ENCODE measurements at regions not wholly inside any gene's neighbourhood (a gene's known extent, or its start where the extent isn't known, plus 50 kb on each side); places are given as distances from the start of the nearest gene placed in this dataset.

DNA sequence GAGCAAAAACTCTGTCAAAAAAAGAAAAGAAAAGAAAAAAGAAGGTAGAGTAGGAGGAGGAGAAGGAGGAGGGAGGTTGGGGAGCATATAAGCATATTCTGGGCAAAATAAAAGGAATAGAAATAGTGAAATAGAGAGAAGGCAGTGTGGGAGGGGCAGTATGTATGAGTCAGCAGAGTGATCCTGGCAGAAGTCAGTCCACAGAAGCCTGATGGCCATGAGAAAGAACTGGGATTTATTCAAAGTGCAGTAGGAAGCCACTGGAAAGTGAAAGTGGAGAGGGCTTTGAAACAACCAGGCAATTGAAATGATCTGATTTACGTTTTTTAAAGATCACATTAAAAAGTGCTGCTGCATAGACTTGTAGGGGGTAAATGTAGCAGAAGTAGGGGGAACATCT lies 368.6 kb upstream of the USP15 start:
- DNase-seq (ENCODE audit: low read depth in 3 of 3) = no peak

DNA sequence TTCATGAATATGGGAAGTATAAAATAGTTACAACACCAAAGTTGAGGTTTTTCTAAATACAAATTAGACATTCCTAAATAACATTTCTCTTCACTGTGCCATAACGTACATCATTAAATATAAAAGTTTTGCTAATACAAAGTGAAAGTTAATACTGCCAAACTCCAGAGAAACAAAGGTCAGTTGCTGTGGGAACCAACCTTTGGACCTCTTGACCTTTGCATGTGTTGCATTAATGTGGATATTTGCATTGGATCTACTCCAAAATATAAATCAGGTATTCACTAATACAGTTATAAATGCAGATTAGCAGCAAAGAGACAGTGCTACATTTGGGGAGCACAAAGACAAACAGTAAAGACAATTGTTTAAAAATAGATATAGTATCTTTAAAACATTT lies 366.0 kb upstream of the USP15 start:
- no peak for DNase-seq (ENCODE audit: low read depth in 3 of 3)

DNA sequence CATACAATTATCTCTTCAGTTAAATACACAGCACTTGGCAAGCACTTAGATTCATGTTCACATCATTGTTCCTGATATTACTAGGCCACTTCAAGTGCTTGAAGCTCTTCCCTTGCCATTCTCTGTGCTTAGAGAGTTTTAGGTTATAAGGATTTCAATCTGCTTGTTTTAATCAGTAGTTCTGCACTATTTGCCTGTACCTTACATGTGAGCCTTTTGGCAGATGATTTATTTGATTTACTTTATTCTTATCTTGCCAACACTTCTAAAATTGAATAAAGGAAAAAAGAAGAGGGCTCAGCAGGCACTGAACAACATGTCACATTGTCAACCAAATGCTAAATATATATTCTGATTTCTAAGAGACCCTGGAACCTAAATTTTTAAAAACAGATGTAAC lies 363.8 kb upstream of the USP15 start:
- DNase-seq (ENCODE audit: low read depth in 3 of 3) = no peak

- DNase-seq (ENCODE audit: low read depth in 3 of 3) = no peak
These were observed 357.8 kb upstream of the USP15 start for GRCh38 chr12:61902403-61902802.

DNA sequence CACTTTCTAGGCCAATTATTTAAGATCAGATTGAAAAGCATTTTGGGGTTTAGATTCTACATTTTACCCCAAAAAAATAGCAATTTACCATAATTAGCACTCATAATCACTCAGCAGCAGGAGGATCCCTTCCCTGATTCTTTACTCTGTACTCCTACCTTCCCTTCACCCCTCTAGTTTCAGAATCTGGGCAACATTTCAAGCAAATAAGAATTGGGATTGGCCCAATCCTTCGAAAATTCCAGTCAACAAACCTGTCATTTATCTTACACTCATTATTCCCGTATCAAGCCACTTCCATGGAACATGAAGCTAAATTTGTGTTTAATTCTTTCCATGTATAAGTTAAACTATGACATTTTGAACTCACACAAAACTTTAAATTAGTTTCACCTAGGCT lies 349.1 kb upstream of the USP15 start:
- no peak for DNase-seq (ENCODE audit: low read depth in 3 of 3)

GRCh38 chr12:61915420-61915819 lies 344.8 kb upstream of the USP15 start:
- no peak for DNase-seq (ENCODE audit: low read depth in 3 of 3)

DNA sequence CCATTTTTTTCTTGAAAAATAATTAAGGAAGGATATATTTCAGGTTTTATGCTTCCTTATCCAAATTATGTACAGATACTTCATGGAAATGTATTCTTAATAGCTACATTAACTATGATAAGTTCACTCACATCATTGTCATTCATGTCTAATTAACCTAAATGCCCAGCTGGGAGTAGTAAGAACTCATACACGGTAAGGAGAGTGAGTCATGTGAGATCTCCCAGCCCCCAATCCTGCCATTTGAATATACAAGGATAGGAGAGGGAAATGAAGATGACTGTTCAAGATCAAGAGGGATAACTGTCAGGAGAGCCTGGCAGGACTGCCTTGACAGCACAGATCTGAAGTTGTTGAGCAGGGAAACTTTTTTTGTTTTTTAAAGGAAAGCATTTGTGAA lies 343.4 kb upstream of the USP15 start:
- no peak for DNase-seq (ENCODE audit: low read depth in 3 of 3)

DNA sequence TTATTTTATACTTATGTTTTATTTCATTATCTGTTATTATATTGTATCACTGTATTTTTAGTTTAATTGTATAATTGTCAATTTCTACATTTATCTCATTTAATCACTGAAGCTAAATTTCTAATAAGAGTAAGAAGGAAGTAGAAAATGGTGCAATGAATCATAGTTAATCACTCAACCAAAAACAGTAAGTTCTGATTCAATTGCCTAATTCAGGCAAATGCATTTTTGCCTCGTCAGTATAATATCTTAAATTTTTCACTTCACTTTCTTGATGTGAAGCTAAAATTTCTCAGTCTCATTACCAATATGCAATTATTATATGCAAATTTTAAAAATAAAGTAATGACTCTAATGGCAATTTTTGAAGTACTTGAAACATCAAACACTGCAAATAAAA lies 340.5 kb upstream of the USP15 start:
- DNase-seq (ENCODE audit: low read depth in 3 of 3) = no peak

DNA sequence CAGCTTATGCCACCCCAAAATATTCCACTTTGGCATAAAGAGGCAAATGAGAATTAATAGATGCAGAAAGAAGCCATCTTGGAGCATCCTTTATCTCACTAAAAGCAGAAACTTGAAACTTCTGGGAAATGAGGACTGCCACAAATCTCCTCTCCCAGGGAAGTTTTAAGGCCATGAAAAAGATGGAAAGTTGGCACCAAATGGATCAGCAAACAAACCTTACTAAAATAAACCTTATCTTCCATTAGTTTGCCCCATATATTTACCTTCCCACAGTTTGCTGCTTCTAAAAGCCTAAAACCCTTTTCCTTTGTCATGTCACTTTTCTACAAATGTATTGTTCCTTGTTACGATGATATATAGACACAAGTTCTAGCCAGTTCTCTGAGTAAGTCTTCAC lies 340.0 kb upstream of the USP15 start:
- no peak for DNase-seq (ENCODE audit: low read depth in 3 of 3)

GRCh38 chr12:61923152-61923551 lies 337.1 kb upstream of the USP15 start:
- DNase-seq (ENCODE audit: low read depth in 3 of 3) = no peak

GRCh38 chr12:61934564-61934963 lies 325.6 kb upstream of the USP15 start:
- DNase-seq (ENCODE audit: low read depth in 3 of 3) = no peak

DNA sequence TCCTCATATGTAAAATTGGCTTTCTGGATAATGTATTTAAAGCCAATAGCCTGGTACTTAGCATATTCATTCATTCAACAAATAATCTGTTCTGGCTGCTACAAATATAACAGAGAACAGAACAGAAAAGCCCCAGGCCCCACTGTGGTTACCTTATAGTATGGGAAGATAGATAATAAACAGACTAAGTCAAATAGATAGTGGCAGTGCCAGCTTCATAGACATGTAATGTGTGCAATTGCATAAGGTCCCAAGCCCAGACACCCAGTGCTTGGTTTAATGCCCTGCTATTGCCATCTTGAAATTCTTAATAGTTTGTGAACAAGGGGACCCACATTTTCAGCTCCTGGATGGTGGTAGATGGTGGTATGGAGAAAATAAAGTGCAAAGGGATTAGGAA lies 320.2 kb upstream of the USP15 start:
- DNase-seq (ENCODE audit: low read depth in 3 of 3) = no peak

DNA sequence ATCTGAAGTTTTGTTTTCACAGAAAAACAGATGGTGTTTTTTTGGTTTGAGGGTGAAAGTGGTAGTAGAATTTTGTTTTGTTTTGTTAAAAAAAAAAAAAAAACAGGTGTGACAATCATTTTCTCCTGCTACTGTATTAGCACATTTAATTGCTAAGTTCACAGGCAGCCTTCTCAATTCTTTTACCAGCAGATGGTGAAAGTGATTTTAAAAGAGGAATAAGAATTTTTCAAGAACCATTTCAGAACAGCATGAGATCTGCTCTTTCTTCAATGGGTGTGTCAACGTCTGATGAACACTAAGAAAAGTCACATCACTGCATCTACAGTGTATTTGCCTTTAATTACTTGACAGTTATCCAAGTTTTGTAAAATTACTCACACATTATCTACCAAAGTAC lies 303.7 kb upstream of the USP15 start:
- no peak for DNase-seq (ENCODE audit: low read depth in 3 of 3)

- DNase-seq (ENCODE audit: low read depth in 3 of 3) = no peak
These were observed 285.7 kb upstream of the USP15 start for GRCh38 chr12:61974461-61974860.

GRCh38 chr12:61985830-61986229 lies 274.4 kb upstream of the USP15 start:
- no peak for DNase-seq (ENCODE audit: low read depth in 3 of 3)

DNA sequence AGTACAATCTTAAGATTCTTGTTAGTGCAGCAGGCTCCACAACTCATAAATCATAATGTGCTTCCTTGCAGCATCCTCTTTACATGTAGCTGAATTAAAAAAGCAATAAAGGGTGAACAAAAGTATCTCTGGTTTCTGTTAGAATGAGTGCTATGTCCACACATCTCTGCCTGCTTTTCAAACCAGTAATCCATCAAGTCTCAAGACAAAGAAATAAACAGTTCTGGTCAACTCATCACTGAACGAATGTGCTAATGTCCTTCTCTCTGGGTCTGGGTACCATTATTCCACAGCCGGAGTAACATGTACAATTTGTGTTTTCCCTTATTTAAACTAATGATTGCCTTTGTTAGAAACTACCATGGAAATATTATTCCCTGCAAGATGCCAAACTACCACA lies 273.0 kb upstream of the USP15 start:
- DNase-seq (ENCODE audit: low read depth in 3 of 3) = no peak

GRCh38 chr12:61991661-61992060 lies 268.5 kb upstream of the USP15 start:
- DNase-seq (ENCODE audit: low read depth in 3 of 3) = no peak

DNA sequence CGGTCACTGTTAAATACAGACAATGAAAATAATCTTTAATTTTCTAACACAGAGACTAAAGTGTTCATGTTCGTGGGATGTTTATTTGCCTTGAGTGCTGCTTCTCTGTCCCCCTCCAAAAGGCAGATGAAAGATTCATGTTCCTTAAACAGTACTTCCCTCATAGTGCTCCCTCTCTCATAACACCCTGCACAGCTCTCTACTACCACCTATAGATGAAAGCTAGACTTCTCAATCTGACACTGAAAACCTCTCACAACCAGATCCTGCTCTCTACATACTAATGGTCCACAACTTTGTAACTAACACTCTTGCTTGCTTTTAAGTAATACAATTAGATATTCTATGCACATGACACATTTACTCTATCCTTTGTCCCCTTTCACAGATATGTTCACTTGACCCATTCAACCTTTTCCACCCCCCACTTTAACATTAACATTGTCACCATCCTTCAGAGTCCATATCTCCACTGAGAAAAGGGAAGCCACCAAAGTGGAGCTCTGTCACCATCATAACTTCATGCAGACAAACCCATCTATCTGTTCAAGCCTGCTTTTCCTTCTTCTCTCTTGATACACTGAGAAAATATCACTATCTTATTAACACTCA lies 266.4 kb upstream of the USP15 start:
- DNase-seq (ENCODE audit: low read depth in 3 of 3) = no peak

DNA sequence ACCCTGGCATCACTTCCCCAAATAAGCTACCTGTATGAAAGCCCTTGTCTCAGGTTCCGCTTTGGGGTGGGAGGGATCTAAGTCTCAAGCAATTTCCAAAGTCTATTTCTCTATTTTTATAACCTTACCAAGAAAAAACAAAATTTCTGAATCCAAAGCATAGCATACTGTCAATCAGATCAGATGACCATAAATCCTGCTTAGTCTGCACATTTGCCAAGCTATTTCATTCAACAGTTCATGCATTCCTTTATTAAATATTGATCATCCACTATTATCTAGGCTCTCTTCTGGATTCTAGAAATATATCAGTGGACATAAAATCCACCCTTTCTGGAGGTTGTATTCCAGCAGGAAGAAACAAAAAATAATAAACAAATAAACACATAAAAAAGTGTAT lies 263.5 kb upstream of the USP15 start:
- DNase-seq (ENCODE audit: low read depth in 3 of 3) = no peak

GRCh38 chr12:61998791-61999190 lies 261.4 kb upstream of the USP15 start:
- DNase-seq (ENCODE audit: low read depth in 3 of 3) = no peak

GRCh38 chr12:61999311-61999710 lies 260.9 kb upstream of the USP15 start:
- DNase-seq (ENCODE audit: low read depth in 3 of 3) = no peak

- DNase-seq (ENCODE audit: low read depth in 3 of 3) = no peak
These were observed 258.8 kb upstream of the USP15 start for GRCh38 chr12:62001424-62001823.

DNA sequence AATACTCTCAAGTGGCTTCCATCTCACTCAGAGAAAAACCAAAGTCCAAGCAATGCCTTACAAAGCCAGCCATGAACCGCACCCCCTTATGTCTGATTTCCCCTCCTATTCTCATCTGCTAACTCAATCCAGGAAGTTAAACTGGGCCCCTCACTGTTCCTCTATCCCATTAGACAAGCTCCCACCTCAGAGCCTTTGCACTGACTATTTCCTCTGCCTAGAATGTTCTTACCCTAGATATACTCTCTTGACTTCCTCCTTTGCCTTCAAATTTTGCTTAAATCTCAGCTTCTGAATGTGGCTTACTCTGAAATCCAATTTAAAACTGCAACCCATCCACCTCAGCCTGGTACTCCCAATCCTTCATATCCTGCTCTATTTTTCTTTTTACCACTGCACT lies 257.0 kb upstream of the USP15 start:
- DNase-seq (ENCODE audit: low read depth in 3 of 3) = no peak

DNA sequence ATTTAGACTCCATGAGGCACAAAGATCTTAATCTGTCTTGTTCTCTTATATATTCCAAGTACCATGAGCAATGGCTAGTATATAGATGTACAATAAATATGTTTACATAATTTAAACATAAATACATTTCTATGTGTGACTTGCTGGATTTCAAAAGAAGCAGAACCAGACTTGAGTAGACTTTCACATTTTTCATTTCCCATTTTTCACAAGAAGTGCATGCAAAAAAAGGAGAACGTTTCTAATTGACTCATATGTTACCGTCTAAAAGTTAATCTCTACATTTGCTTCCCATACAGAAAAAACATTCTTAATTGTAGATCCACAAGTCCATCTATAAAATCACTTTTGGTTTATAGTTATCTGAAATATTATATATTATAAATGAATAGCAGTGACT lies 256.5 kb upstream of the USP15 start:
- no peak for DNase-seq (ENCODE audit: low read depth in 3 of 3)

DNA sequence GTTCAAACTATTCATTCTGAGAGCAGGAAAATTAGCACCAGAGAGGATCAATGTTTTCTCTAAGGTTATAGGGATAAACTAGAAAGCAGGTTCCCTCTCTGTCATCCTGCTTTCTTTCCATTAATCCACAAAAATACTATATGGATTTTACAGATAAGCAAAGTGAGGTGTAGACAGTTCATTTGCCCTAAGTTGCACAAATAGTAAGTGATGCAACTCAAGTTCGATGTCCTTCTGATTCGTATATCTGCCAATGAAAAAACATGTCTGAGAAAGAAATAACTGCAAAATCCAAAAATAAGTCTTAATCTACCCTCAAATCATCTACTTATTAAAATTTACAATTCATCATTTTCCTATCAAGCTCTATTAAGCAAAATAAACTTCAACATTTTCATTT lies 254.6 kb upstream of the USP15 start:
- no peak for DNase-seq (ENCODE audit: low read depth in 3 of 3)
